ENCODE measurements at regions not wholly inside any gene's neighbourhood (a gene's known extent, or its start where the extent isn't known, plus 50 kb on each side); places are given as distances from the start of the nearest gene placed in this dataset.

DNA sequence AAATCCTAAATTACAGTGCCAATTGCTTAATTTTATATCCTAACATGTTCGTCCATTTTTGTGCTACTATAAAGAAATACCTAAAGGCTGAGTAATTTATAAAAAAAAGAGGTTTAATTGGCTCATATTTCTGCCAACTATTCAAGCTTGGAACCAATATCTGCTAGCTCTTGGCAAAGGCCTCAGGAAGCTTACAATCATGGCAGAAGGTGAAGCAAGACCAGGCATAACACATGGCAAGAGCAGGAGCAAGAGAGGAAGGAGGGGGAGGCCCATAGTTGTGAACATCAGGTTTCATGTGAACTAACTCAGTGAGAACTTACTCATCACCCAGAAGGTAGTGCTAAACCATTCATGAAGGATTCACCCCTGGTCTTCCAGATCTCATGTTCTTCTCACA is 494.3 kb downstream of the CCER1 start:
- DNase-seq (ENCODE audit: low spot score), result no peak
- H3K9ac ChIP-seq (ENCODE audit: low read depth in 1 of 2, low read length in 2 of 2), result no peak overlapping the region
- H3K27ac ChIP-seq (ENCODE audit: low read depth in 1 of 2, low read length in 2 of 2), result no peak overlapping the region
- no peak overlapping the region for H3K4me3 ChIP-seq (ENCODE audit: low read depth in 1 of 3, low read length in 3 of 3)
- peaks cover 0 to 3% (median 0%) of the 10 kb centered on the region in 4 donors for H3K9me3 ChIP-seq (ENCODE audit: control insufficient read depth in 4 of 4, low read length in 3 of 4)
- TF ChIP-seq, protein P1, sequence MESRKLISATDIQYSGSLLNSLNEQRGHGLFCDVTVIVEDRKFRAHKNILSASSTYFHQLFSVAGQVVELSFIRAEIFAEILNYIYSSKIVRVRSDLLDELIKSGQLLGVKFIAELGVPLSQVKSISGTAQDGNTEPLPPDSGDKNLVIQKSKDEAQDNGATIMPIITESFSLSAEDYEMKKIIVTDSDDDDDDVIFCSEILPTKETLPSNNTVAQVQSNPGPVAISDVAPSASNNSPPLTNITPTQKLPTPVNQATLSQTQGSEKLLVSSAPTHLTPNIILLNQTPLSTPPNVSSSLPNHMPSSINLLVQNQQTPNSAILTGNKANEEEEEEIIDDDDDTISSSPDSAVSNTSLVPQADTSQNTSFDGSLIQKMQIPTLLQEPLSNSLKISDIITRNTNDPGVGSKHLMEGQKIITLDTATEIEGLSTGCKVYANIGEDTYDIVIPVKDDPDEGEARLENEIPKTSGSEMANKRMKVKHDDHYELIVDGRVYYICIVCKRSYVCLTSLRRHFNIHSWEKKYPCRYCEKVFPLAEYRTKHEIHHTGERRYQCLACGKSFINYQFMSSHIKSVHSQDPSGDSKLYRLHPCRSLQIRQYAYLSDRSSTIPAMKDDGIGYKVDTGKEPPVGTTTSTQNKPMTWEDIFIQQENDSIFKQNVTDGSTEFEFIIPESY (IDR thresholded peaks at IDR 0.05), result no peak
- no peak for TF ChIP-seq FOXA2 (IDR thresholded peaks at IDR 0.05)
- H3K4me1 ChIP-seq (ENCODE audit: control insufficient read depth in 4 of 4, insufficient read depth in 4 of 4, low read length in 3 of 4), result no peaks in the 10 kb centered on the region
- WGBS, result 74% methylated on average over 1 of the region's 1 CpG
- no peaks in the 10 kb centered on the region for H3K36me3 ChIP-seq (ENCODE audit: control insufficient read depth in 4 of 4, insufficient read depth in 3 of 4, low read depth in 1 of 4, low read length in 3 of 4)
- H3K27me3 ChIP-seq (ENCODE audit: control insufficient read depth in 4 of 4, insufficient read depth in 4 of 4, low read length in 3 of 4), result no peaks in the 10 kb centered on the region

DNA sequence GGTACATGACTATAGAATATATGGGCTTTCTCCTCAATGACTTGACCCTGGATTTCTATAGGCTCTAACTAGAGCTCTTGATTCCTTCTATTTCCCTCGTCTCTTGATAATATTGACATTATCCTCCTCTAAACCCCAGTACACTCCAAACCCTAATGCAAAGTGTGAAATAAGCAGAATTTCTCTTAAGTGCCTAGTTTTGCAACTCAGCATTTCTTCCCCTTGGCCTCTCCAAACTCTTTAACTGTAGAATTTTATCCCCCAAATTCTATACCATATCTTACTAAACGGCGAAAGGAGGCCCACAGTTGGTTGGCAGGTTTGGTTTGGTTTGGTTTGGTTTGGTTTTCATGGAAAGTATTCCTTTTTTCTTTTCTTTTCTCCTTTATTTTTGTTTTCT is 498.7 kb downstream of the CCER1 start:
- H3K9ac ChIP-seq (ENCODE audit: low read depth in 1 of 2, low read length in 2 of 2), result no peak overlapping the region
- H3K4me3 ChIP-seq (ENCODE audit: low read depth in 1 of 3, low read length in 3 of 3), result no peak overlapping the region
- H3K36me3 ChIP-seq (ENCODE audit: control insufficient read depth in 4 of 4, insufficient read depth in 3 of 4, low read depth in 1 of 4, low read length in 3 of 4), result no peaks in the 10 kb centered on the region
- H3K27ac ChIP-seq (ENCODE audit: low read depth in 1 of 2, low read length in 2 of 2), result no peak overlapping the region
- TF ChIP-seq, protein P2, sequence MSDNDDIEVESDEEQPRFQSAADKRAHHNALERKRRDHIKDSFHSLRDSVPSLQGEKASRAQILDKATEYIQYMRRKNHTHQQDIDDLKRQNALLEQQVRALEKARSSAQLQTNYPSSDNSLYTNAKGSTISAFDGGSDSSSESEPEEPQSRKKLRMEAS (IDR thresholded peaks at IDR 0.05), result no peak
- no peak for TF ChIP-seq YY1 (IDR thresholded peaks at IDR 0.05)
- TF ChIP-seq EGR1 (IDR thresholded peaks at IDR 0.05; ENCODE audit: low read depth in 2 of 2), result no peak
- TF ChIP-seq JUND (IDR thresholded peaks at IDR 0.05), result no peak
- no peak for TF ChIP-seq FOXA1 (IDR thresholded peaks at IDR 0.05)
- TF ChIP-seq, protein P3, sequence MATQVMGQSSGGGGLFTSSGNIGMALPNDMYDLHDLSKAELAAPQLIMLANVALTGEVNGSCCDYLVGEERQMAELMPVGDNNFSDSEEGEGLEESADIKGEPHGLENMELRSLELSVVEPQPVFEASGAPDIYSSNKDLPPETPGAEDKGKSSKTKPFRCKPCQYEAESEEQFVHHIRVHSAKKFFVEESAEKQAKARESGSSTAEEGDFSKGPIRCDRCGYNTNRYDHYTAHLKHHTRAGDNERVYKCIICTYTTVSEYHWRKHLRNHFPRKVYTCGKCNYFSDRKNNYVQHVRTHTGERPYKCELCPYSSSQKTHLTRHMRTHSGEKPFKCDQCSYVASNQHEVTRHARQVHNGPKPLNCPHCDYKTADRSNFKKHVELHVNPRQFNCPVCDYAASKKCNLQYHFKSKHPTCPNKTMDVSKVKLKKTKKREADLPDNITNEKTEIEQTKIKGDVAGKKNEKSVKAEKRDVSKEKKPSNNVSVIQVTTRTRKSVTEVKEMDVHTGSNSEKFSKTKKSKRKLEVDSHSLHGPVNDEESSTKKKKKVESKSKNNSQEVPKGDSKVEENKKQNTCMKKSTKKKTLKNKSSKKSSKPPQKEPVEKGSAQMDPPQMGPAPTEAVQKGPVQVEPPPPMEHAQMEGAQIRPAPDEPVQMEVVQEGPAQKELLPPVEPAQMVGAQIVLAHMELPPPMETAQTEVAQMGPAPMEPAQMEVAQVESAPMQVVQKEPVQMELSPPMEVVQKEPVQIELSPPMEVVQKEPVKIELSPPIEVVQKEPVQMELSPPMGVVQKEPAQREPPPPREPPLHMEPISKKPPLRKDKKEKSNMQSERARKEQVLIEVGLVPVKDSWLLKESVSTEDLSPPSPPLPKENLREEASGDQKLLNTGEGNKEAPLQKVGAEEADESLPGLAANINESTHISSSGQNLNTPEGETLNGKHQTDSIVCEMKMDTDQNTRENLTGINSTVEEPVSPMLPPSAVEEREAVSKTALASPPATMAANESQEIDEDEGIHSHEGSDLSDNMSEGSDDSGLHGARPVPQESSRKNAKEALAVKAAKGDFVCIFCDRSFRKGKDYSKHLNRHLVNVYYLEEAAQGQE (IDR thresholded peaks at IDR 0.05), result no peak
- TF ChIP-seq, protein P1 (IDR thresholded peaks at IDR 0.05), result no peak
- TF ChIP-seq RAD21 (IDR thresholded peaks at IDR 0.05), result no peak
- TF ChIP-seq FOXA2 (IDR thresholded peaks at IDR 0.05), result no peak
- TF ChIP-seq NR2F2 (IDR thresholded peaks at IDR 0.05), result no peak
- TF ChIP-seq GABPA (IDR thresholded peaks at IDR 0.05 in 1 of 2, conservative IDR thresholded peaks at IDR 0.05 in 1 of 2), result no peak
- TF ChIP-seq, protein P4, sequence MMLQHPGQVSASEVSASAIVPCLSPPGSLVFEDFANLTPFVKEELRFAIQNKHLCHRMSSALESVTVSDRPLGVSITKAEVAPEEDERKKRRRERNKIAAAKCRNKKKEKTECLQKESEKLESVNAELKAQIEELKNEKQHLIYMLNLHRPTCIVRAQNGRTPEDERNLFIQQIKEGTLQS (IDR thresholded peaks at IDR 0.05), result no peak
- no peak for TF ChIP-seq HNF4G (IDR thresholded peaks at IDR 0.05)
- no peak for TF ChIP-seq HNF4A (conservative IDR thresholded peaks at IDR 0.05)
- no peak for TF ChIP-seq SP1 (IDR thresholded peaks at IDR 0.05)
- no peak for TF ChIP-seq RXRA (IDR thresholded peaks at IDR 0.05)
- TF ChIP-seq TAF1 (conservative IDR thresholded peaks at IDR 0.05), result no peak
- TF ChIP-seq, protein P5, sequence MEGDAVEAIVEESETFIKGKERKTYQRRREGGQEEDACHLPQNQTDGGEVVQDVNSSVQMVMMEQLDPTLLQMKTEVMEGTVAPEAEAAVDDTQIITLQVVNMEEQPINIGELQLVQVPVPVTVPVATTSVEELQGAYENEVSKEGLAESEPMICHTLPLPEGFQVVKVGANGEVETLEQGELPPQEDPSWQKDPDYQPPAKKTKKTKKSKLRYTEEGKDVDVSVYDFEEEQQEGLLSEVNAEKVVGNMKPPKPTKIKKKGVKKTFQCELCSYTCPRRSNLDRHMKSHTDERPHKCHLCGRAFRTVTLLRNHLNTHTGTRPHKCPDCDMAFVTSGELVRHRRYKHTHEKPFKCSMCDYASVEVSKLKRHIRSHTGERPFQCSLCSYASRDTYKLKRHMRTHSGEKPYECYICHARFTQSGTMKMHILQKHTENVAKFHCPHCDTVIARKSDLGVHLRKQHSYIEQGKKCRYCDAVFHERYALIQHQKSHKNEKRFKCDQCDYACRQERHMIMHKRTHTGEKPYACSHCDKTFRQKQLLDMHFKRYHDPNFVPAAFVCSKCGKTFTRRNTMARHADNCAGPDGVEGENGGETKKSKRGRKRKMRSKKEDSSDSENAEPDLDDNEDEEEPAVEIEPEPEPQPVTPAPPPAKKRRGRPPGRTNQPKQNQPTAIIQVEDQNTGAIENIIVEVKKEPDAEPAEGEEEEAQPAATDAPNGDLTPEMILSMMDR (IDR thresholded peaks at IDR 0.05; ENCODE audit: low read depth, low read length, missing input control), result no peak
- H3K9me3 ChIP-seq (ENCODE audit: control insufficient read depth in 4 of 4, low read length in 3 of 4), result peaks cover 0 to 3% (median 0%) of the 10 kb centered on the region in 4 donors
- H3K27me3 ChIP-seq (ENCODE audit: control insufficient read depth in 4 of 4, insufficient read depth in 4 of 4, low read length in 3 of 4), result no peaks in the 10 kb centered on the region
- DNase-seq (ENCODE audit: low spot score), result no peak
- H3K4me1 ChIP-seq (ENCODE audit: control insufficient read depth in 4 of 4, insufficient read depth in 4 of 4, low read length in 3 of 4), result no peaks in the 10 kb centered on the region
- 79% methylated on average over 3 of the region's 3 CpGs for WGBS
